ENCODE measurements at regions not wholly inside any gene's neighbourhood (a gene's known extent, or its start where the extent isn't known, plus 50 kb on each side); places are given as distances from the start of the nearest gene placed in this dataset.

DNA sequence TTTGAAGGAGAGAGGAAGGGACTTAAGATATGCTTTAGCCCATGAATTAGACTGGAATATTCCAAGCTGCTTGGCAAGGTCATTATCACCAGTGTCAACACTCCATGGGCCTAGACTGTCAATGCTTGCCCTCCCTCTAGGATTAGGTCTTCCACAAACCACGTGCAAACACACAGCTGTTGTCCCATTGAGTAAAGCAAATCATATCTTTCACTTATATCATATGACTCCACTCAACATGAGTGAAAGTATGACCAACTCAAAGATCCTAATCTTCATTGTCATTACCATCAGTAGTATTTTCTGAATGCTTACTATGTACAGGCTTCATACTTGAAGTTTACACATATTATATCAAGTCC is 57.0 kb upstream of the GRAMD2B start:
- no peak for DNase-seq (ENCODE audit: low read depth)

DNA sequence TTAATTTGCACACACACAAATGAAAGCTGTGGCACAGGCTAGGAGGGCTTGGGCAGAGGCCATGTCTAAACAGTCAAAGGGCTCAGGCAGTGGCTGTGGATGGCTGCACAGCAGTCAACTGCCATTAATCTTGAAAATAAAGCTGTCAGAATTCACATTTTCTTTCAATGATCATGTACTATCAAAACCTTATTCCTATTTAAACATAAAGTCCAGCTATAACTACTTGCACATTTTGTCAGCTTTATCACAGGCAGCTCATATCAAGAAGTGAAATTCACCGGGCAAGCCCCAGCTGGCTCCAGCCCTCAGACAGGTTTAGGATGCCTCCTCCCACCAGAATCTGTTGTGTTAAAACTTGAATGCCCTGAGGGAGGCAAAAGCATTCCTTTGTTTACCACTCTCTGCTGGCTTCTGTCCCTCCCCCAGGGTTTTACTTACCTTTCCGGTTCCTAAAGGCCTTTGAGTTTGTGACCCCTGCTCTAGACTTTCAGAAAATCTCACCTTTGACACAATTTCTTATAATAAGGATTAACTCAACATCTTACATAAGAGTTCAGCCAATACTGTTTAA is 54.9 kb upstream of the GRAMD2B start:
- DNase-seq (ENCODE audit: low read depth): no peak

DNA sequence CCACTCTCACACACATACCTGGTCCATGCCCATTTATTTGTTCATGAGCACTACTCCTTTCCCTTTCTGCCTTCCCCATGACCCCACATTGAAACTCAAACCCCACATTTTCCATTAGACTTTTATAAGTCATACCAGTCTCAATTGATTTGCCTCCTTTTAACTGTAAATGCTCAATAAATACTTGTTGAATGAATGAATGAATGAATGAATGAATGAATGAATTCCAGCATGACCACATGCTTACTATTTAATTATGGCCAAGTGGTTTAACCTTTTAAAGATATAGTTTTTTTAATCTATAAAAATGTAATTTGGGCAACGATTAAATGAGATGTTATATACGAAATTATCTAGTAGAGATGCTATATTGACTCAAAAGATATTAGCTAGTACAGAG is 54.1 kb upstream of the GRAMD2B start:
- DNase-seq (ENCODE audit: low read depth): no peak

DNA sequence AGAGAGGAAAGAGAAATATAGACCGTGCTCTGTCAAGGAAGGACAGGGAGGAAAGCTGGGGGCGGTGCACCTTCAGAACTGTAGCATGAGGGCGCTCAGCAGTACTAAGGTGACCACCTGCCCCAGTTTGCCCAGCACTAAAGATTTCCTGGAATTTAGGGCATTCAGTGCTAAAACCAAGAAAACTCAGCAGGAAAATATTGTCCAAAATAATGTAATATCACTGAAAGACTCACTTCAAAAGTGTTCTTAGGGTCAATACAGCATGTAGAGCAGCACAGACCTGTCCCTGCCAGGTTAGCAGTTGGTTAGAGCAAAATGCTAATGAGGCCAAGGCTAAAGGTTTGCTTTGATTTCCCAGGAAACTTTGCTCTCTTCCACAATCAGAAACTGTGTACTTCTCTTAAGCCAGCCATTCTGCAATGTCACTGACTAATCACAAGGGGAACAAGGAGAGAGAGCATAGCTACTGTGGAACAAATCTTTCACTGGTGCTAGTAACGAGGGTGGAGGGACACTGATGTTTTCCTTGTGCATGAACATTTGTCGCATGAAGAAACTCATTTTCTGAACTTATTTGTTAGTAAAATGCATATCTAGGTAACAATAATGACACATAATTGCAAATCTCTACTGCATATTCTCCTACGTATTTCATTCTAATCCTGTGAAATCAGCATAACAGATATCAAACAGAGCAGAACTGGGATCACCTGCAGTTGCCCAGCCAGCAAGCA is 53.0 kb upstream of the GRAMD2B start:
- DNase-seq (ENCODE audit: low read depth): no peak

DNA sequence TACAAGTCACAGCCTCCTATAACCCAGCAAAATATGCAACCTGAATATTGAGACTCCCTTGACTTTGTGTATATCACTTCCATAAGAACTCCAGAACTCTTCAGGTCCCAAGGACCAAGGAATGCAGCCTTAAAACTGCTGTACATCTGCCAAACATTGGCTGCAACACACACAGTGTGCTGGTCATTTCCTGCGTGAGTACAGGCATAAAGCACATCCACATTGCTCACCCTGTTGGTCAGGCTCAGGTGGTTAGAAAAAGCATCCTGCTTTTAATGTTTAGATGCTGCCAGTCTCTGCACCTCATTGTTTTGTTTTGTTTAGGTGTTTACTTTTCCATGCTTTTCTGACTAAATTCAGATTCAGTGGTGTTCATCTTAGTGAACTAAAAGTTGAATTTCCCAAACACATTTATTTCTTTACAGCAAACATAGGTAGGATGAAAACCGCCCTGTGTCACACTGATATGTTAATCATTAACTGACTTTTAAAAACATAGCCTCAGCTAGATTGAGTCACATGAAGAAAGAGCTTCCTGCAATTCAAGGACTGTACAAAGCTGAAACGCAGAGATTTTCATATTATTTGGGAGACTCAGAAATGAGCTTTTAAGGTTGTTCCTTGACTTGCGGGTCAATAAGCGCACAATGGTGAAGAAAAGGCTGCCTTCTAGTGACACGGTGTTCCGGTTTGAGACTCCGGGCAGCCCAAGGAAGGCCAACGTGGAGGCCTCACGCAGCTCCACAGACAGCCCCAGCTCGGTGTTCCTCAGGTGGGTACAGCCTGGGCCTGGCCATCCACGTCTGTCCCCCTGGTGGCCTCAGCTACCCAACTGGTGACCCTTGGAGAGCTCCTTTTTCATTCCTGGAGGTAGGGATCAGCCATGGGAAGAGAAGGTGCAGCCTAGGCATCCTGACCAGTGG is 52.2 kb upstream of the GRAMD2B start:
- DNase-seq (ENCODE audit: low read depth): no peak

DNA sequence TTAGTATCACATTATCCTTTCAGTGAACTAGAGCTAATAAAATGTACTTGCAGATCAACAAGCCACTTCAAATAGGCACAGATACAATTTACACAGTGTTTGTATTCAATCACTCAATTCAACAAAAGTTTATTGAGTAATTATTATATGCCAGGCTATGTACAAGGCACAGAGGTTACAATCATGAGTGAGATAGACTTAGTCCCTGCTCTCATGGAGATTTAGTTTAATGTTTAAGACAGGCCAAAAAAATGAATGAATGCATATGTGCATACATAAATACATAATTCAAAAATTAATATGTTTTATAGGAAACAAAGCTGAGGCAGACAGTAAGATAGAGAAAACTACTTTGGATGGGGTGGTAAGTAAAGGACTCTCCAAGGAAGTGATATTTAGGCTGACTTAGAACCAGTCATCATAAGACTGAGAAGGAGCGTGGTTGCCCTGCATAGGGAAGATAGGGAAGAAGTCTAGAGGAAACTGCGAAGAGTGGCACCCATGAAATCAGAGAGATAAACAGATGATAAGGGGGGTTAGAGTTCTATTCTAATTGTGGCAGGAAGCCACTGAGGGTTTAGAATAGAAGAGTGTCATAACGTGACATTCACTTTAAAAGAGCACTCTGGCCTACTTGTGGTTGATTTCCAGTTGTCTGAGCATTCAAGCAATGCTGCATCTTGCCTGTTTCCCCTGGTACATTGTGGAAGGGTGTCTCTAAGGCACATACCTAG is 49.7 kb upstream of the GRAMD2B start:
- no peak for DNase-seq (ENCODE audit: low read depth)

Data from fibroblast of the conjunctiva (primary cell).